COLO668 (cell line): ENCODE measurements at regions not wholly inside any gene's neighbourhood (a gene's known extent, or its start where the extent isn't known, plus 50 kb on each side); places are given as distances from the start of the nearest gene placed in this dataset.

ENCODE experiments used
- DNase-seq: peaks from one replicate; lab custom pipeline; 2025; ENCODE audit not compliant: unreplicated experiment; lab: John Stamatoyannopoulos, UW

DNA sequence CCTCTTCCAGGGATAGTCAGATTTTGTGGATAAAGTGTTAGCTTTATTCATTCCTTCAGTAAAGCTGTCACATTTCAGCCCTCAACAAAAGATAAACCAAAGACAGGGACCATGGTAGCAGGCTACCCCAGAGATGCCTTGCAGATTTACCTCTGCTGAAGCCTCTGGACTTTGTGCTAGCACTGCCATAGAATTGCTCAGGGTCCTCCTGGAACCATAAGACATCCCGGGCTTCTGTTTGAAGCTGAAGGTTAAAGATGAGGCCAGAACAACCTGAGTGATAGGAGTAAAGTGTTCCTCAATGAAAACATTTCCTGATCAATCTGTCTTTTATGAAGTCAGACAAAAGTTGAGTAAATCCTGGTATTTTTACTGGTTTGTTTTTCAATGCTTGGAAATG, 57.5 kb upstream of the ARL15 start:
- no peak for DNase-seq

- DNase-seq, result no peak
Measured at GRCh38 chr5:54366707-54367106, 56.3 kb upstream of the ARL15 start.

DNA sequence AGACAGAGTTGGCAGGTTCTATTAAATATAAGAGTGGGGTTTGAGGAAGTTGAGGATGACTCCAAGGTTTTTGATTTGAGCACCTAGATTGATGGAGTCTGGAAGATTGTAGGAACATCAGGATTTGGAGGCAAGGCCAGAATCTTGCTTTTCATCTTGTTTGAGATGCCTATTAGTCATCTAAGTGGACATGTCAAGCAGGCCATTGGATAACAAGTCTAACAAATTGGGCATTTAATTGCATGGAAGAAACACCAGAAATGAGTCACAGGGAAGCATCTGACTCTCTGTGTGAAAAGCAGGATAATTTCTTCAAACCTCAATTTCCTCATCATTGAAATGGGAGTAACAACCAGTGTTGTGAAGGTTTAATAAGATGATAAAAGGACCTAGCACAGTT, 53.3 kb upstream of the ARL15 start:
- DNase-seq, result no peak

DNA sequence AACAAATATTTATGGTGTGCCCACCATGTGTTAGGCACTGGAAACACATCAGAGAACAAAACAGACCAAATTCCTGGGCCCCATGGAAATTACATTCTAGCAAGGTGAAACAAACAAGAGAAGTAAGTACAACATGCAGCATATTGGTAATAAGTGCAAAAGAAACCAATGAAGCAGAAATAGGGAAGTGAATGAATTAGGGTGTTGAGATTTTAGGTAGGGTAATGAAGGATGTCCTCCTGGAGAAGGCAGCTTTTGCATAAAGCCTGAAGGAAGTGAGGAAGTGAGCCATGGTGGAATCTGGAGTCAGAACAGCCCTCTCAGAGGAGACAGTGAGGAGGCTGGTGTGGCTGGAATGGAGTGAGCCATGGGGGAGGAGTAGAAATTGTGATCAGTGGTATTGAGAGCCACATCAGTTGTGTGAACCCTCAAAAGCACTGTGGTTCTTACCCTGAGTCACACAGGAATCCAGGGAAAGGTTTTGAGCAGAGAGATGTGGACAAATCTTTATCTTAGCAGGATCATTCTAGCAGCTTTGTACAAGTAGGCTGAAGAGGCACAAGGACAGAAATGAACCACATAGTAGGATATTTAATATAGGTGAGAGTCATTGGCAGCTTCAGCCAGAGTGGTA, 52.7 kb upstream of the ARL15 start:
- DNase-seq, result no peak

- no peak for DNase-seq
Measured at GRCh38 chr5:54362434-54362833, 52.1 kb upstream of the ARL15 start.

DNA sequence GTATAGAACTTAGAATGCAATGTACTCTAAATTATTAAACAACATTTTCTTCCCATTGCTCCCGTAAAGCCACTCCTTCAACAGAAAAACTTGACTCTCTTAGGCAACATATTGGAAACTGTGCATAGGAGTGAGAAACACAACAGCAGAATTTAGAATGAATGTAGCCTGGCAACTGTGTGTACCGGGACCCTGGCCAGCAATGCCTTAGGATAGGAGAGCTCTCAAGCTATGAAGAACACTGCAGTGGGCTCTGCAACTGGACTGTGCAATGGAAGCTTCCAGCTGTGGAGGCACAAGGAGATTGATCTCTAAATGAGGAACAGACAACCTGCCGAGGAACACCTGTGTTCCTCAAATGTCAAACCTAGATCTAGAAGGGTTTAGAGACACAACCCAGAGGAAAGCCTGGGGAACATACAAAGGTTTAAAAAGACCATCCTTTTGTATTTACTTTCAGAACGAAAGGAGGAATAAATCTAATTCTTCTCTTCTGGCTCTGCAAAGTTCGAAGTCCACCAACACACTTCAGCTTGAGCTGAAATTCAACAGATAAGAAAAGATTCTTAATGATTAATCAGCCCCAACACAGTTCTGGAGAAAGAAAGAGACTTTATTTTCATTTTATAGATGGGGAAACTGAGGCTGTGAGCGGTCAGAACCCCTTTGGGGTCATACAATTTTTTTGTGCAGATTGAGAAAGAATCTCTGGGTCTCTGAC, 51.5 kb upstream of the ARL15 start:
- no peak for DNase-seq

DNA sequence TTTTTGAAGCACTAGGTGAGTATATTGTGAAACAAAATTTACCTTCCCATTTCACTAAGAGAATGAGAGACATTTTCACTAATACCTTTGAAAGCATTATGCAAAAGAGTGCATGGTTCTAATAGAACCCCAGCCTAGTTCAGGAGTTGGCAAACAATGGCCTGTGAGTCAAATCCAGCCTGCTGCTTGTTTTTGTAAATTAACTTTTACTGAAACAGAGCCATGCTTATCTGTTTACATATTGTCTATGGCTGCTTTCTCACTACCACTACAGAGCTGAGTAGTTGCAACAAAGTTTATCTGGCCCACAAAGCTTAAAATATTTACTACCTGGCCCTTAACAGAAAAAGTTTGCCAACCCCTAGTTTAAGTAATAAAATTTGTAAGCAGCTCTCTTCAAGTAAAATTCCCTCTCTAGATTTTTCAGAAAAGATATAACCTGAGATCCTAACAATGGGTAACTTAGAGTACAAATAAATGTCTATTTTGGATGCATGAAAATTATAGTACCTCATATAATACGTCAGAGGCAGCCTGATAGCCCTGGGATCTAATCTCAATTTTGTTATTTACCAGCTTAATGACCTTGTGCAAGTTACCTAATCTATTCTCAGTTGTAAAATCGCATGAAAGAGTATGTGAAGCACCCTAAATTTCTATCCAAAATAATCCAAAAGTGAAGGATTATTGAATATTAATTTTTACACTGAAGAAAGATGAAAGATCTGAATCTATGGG, 50.7 kb upstream of the ARL15 start:
- no peak for DNase-seq
